Fibroblast of skin of scalp (primary cell): ENCODE measurements at regions not wholly inside any gene's neighbourhood (a gene's known extent, or its start where the extent isn't known, plus 50 kb on each side); places are given as distances from the start of the nearest gene placed in this dataset.

Experiments
- DNase-seq: peaks from one replicate; pipeline ENCODE4 v3.0.0-alpha.2; 2013

- no peak for DNase-seq
These were observed 75.6 kb upstream of the CERS6 start for GRCh38 chr2:168380500-168380899.

- DNase-seq, result no peak
These were observed 64.0 kb upstream of the CERS6 start for GRCh38 chr2:168392024-168392423.

GRCh38 chr2:168392797-168393196 lies 63.3 kb upstream of the CERS6 start:
- DNase-seq, result no peak

- DNase-seq, result no peak
These were observed 61.8 kb upstream of the CERS6 start for GRCh38 chr2:168394262-168394661.

- no peak for DNase-seq
These were observed 59.9 kb upstream of the CERS6 start for GRCh38 chr2:168396131-168396530.

- no peak for DNase-seq
These were observed 58.4 kb upstream of the CERS6 start for GRCh38 chr2:168397629-168398028.

GRCh38 chr2:168401048-168401556 lies 55.0 kb upstream of the CERS6 start:
- no peak for DNase-seq

GRCh38 chr2:168401771-168402170 lies 54.3 kb upstream of the CERS6 start:
- no peak for DNase-seq

- DNase-seq, result no peak
These were observed 53.5 kb upstream of the CERS6 start for GRCh38 chr2:168402531-168402930.

- DNase-seq, result no peak
These were observed 52.3 kb upstream of the CERS6 start for GRCh38 chr2:168403736-168404135.

- no peak for DNase-seq
These were observed 51.3 kb upstream of the CERS6 start for GRCh38 chr2:168404764-168405163.
